Keratinocyte (primary cell): ENCODE measurements at regions not wholly inside any gene's neighbourhood (a gene's known extent, or its start where the extent isn't known, plus 50 kb on each side); places are given as distances from the start of the nearest gene placed in this dataset.

Experiments
- DNase-seq: peaks from one replicate; pipeline ENCODE4 v3.0.0-alpha.2; 2011; ENCODE audit warnings: low read depth, missing footprints, low spot score
- FAIRE-seq: peaks from 2 replicates; lab custom pipeline; 2011; peaks lifted over from hg19 to GRCh38; lab: Jason Lieb, UNC
- H2AFZ ChIP-seq: 2 replicates; pipeline ENCODE4 v1.6.0; 2012; ENCODE audit warnings: low read length, control low read depth, inconsistent platforms; ENCODE audit not compliant: control insufficient read depth
- H3K27ac ChIP-seq: 2 replicates; pipeline ENCODE4 v1.5.1; 2011; ENCODE audit warnings: low read length; ENCODE audit not compliant: control insufficient read depth, insufficient read depth
- H3K27me3 ChIP-seq: 3 replicates; pipeline ENCODE4 v1.6.0; 2011; ENCODE audit warnings: low read length; ENCODE audit not compliant: control insufficient read depth, insufficient read depth; ENCODE audit errors: extremely low read depth
- H3K36me3 ChIP-seq, 2 experiments: 2 replicates in 1 of 2; 3 replicates in 1 of 2; pipeline ENCODE4 v1.5.1; 2011; ENCODE audit warnings: low read length in 2 of 2, mild to moderate bottlenecking in 1 of 2; ENCODE audit not compliant: control insufficient read depth in 2 of 2, insufficient read depth in 2 of 2; ENCODE audit errors: extremely low read depth in 1 of 2
- H3K4me1 ChIP-seq: 3 replicates; pipeline ENCODE4 v1.5.1; 2011; ENCODE audit warnings: low read length; ENCODE audit not compliant: control insufficient read depth, insufficient read depth; ENCODE audit errors: extremely low read depth
- H3K4me2 ChIP-seq: 3 replicates; pipeline ENCODE4 v1.6.0; 2011; ENCODE audit warnings: low read depth, low read length; ENCODE audit not compliant: control insufficient read depth, insufficient read depth; ENCODE audit errors: extremely low read depth
- H3K4me3 ChIP-seq, 3 experiments: fragments of 200-600 bp in 1 of 3; sonication (generic) in 1 of 3; 2 replicates in 2 of 3; 3 replicates in 1 of 3; pipeline ENCODE4 v1.5.1; 2011 to 2016; ENCODE audit warnings: low read length in 3 of 3, mild to moderate bottlenecking in 3 of 3, control low read depth in 2 of 3, inconsistent platforms in 1 of 3, low read depth in 1 of 3, mixed read lengths in 1 of 3, mixed run types in 1 of 3, moderate library complexity in 1 of 3; ENCODE audit not compliant: control insufficient read depth in 2 of 3, insufficient read depth in 2 of 3; ENCODE audit errors: extremely low read depth in 1 of 3
- H3K79me2 ChIP-seq: 2 replicates; pipeline ENCODE4 v1.6.0; 2012; ENCODE audit warnings: low read length; ENCODE audit not compliant: control insufficient read depth, insufficient read depth
- H3K9ac ChIP-seq: 3 replicates; pipeline ENCODE4 v1.6.0; 2011; ENCODE audit warnings: low read length; ENCODE audit not compliant: control insufficient read depth, insufficient read depth; ENCODE audit errors: extremely low read depth
- H3K9me1 ChIP-seq: 3 replicates; pipeline ENCODE4 v1.6.0; 2011; ENCODE audit warnings: low read length; ENCODE audit not compliant: control insufficient read depth, insufficient read depth; ENCODE audit errors: extremely low read depth
- H3K9me3 ChIP-seq: 2 replicates; pipeline ENCODE4 v1.5.1; 2012; ENCODE audit warnings: low read depth, low read length; ENCODE audit not compliant: control insufficient read depth
- H4K20me1 ChIP-seq: 3 replicates; pipeline ENCODE4 v1.6.0; 2011; ENCODE audit warnings: low read length; ENCODE audit not compliant: control insufficient read depth, insufficient read depth; ENCODE audit errors: extremely low read depth
- EZH2 ChIP-seq: IDR thresholded peaks from one replicate; pipeline ENCODE4 v1.6.1; 2012; ENCODE audit warnings: inconsistent platforms, mild to moderate bottlenecking, low read length, moderate library complexity
- dilution Hi-C: fragments of 300-500 bp; cut with MboI; formaldehyde crosslinking; loops from one replicate; pipeline ENCODE4 v1.7.0; 2020; ENCODE audit warnings: low sequenced_read_pairs; ENCODE audit not compliant: extremely low pct_ligation_motif_present
- TF ChIP-seq, protein P1 (sequence below), 3 experiments: IDR thresholded peaks in 1 of 3; conservative IDR thresholded peaks in 1 of 3; optimal IDR thresholded peaks in 1 of 3; 2 replicates in 2 of 3; 3 replicates in 1 of 3; pipeline versions ENCODE3 to v1.5.1; 2011; ENCODE audit warnings: low read length in 3 of 3, mild to moderate bottlenecking in 3 of 3, moderate library complexity in 2 of 3, control low read depth in 1 of 3, inconsistent platforms in 1 of 3; ENCODE audit not compliant: insufficient read depth in 2 of 3; ENCODE audit errors: extremely low read depth in 1 of 3

GRCh38 chr13:73547239-73547638 lies 488.4 kb downstream of the KLF5 start:
- H3K4me2 ChIP-seq, result no peak overlapping the region
- no peaks in the 10 kb centered on the region for H3K9me1 ChIP-seq
- FAIRE-seq, result peak; percentile 83
- H3K9ac ChIP-seq, result no peak overlapping the region
- no peaks in the 10 kb centered on the region for H3K36me3 ChIP-seq
- dilution Hi-C loops, result no loop called here
- no peak overlapping the region for H2AFZ ChIP-seq
- no peak overlapping the region for H3K27ac ChIP-seq
- DNase-seq, result no peak
- no peak overlapping the region for H3K4me3 ChIP-seq
- TF ChIP-seq, protein P1, sequence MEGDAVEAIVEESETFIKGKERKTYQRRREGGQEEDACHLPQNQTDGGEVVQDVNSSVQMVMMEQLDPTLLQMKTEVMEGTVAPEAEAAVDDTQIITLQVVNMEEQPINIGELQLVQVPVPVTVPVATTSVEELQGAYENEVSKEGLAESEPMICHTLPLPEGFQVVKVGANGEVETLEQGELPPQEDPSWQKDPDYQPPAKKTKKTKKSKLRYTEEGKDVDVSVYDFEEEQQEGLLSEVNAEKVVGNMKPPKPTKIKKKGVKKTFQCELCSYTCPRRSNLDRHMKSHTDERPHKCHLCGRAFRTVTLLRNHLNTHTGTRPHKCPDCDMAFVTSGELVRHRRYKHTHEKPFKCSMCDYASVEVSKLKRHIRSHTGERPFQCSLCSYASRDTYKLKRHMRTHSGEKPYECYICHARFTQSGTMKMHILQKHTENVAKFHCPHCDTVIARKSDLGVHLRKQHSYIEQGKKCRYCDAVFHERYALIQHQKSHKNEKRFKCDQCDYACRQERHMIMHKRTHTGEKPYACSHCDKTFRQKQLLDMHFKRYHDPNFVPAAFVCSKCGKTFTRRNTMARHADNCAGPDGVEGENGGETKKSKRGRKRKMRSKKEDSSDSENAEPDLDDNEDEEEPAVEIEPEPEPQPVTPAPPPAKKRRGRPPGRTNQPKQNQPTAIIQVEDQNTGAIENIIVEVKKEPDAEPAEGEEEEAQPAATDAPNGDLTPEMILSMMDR (optimal IDR thresholded peaks at IDR 0.05 in 1 of 3, IDR thresholded peaks at IDR 0.05 in 1 of 3, conservative IDR thresholded peaks at IDR 0.05 in 1 of 3; ENCODE audit: extremely low read depth in 1 of 3, insufficient read depth in 2 of 3, low read length in 3 of 3), result no peak
- no peak for TF ChIP-seq EZH2
- H3K27me3 ChIP-seq, result no peaks in the 10 kb centered on the region
- no peaks in the 10 kb centered on the region for H4K20me1 ChIP-seq
- H3K79me2 ChIP-seq, result no peaks in the 10 kb centered on the region
- peaks cover 25% of the 10 kb centered on the region for H3K4me1 ChIP-seq
- H3K9me3 ChIP-seq, result no peaks in the 10 kb centered on the region

DNA sequence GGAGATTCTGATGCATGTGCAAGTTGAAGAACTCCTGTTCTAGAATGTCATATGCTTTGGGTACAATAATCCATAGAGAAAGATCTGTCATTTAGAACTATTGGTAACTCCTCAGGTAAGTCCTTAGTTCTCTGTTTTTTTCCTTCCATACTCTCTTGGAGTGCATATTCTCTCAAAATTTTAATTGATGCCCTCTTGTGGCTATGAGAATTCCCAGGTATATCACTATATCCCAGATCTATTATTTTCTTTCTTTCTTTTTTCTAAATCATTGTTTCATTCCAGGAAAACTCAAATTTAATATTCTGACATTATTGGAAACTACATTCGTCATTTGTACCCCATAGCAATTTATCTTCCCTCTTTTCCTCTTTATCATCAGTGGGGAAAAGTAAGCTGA lies 485.4 kb downstream of the KLF5 start:
- DNase-seq, result no peak
- no peaks in the 10 kb centered on the region for H3K9me1 ChIP-seq
- FAIRE-seq, result no peak
- H3K4me1 ChIP-seq, result peaks cover 27% of the 10 kb centered on the region
- no peaks in the 10 kb centered on the region for H3K79me2 ChIP-seq
- TF ChIP-seq, protein P1 (optimal IDR thresholded peaks at IDR 0.05 in 1 of 3, IDR thresholded peaks at IDR 0.05 in 1 of 3, conservative IDR thresholded peaks at IDR 0.05 in 1 of 3; ENCODE audit: extremely low read depth in 1 of 3, insufficient read depth in 2 of 3, low read length in 3 of 3), result peak in 1 of 3 experiments; percentile 8
- no peak for TF ChIP-seq EZH2
- no peak overlapping the region for H3K27ac ChIP-seq
- dilution Hi-C loops, result no loop called here
- no peak overlapping the region for H3K9ac ChIP-seq
- H3K27me3 ChIP-seq, result no peaks in the 10 kb centered on the region
- H4K20me1 ChIP-seq, result no peaks in the 10 kb centered on the region
- no peak overlapping the region for H3K4me3 ChIP-seq
- H3K4me2 ChIP-seq, result no peak overlapping the region
- H2AFZ ChIP-seq, result no peak overlapping the region
- H3K36me3 ChIP-seq, result no peaks in the 10 kb centered on the region
- H3K9me3 ChIP-seq, result no peaks in the 10 kb centered on the region
